Breast epithelium (tissue), 4 donors: ENCODE measurements at regions not wholly inside any gene's neighbourhood (a gene's known extent, or its start where the extent isn't known, plus 50 kb on each side); places are given as distances from the start of the nearest gene placed in this dataset.
A peak's percentile ranks its signal among the peaks of the same experiment; 100 is the strongest.
"Not testable (repeated sequence)": the region's sequence is repeated elsewhere in the genome, so short reads cannot be mapped to it uniquely, and the experiment has no call there.

ENCODE experiments used
- DNase-seq, 2 donors: peaks; one replicate each; pipeline ENCODE4 v3.0.0-alpha.2; 2019; ENCODE audit warnings: low spot score in 2 of 2
- H3K27ac ChIP-seq, 2 donors: fragments of 200-600 bp; sonication (generic) in 1 of 2; one replicate each; pipeline ENCODE4 v1.5.1; 2016 to 2019; ENCODE audit warnings: mild to moderate bottlenecking in 1 of 2
- H3K27me3 ChIP-seq, 2 donors: fragments of 200-600 bp; sonication (generic) in 1 of 2; one replicate each; pipeline versions ENCODE4 v1.5.1 to v1.6.0; 2017 to 2019; ENCODE audit warnings: control low read depth in 1 of 2, mild to moderate bottlenecking in 1 of 2
- H3K36me3 ChIP-seq: fragments of 200-600 bp; one replicate; pipeline ENCODE4 v1.5.1; 2019
- H3K4me1 ChIP-seq, 2 donors: fragments of 200-600 bp; sonication (generic); one replicate each; pipeline ENCODE4 v1.5.1; 2016 to 2019; ENCODE audit warnings: control low read depth in 1 of 2
- H3K4me3 ChIP-seq, 3 donors: fragments of 200-600 bp; sonication (generic); 1 replicate in 2 of 3; 2 replicates in 1 of 3; pipeline ENCODE4 v1.5.1; 2016 to 2019; ENCODE audit warnings: mild to moderate bottlenecking in 3 of 3, moderate library complexity in 2 of 3
- H3K9me3 ChIP-seq, 2 donors: fragments of 200-600 bp; sonication (generic) in 1 of 2; one replicate each; pipeline ENCODE4 v1.5.1; 2016 to 2019; ENCODE audit warnings: control low read depth in 1 of 2
- POLR2A ChIP-seq: fragments of 450-650 bp; IDR thresholded peaks from one replicate; pipeline ENCODE4 v1.6.1; 2016; ENCODE audit warnings: antibody characterized with exemption, mild to moderate bottlenecking, moderate library complexity
- POLR2AphosphoS5 ChIP-seq, 3 donors: sonication (generic); formaldehyde crosslinking; IDR thresholded peaks; one replicate each; pipeline ENCODE4 v1.6.1; 2017; ENCODE audit warnings: antibody characterized with exemption in 3 of 3
- intact Hi-C: fragments of 100-400 bp; cut with DNase I; formaldehyde crosslinking; loops from one replicate; pipeline ENCODE4 v1.15.1; 2023; ENCODE audit warnings: low total_unique reads
- TF ChIP-seq, protein P1 (sequence below), 3 donors: fragments of 450-650 bp; IDR thresholded peaks; one replicate each; pipeline ENCODE4 v1.5.1; 2016 to 2017; ENCODE audit warnings: antibody characterized with exemption in 3 of 3, mild to moderate bottlenecking in 3 of 3, moderate library complexity in 3 of 3

DNA sequence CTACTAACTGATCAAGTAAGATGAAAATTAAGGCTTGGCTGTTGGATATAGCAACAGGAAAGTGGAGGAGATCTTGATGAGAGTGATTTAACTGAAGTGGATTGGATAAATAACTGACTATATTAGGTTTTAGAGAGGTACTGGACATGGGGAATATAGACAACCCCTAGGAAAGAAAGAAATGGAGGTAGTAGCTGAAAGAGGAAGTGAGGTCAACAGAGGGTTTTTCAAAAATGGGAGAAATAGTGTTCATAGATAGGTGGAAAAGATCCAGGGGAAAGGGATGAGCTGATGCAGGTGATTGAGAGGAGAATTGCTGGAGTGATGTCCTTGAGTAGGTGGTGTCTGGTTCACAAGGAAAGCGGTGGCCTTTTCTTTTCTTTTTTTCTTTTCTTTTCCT is 69.9 kb upstream of the PSME4 start:
- intact Hi-C loops: no loop called here
- H3K4me1 ChIP-seq: no peaks in the 10 kb centered on the region
- no peak for TF ChIP-seq POLR2AphosphoS5 (IDR thresholded peaks at IDR 0.05)
- no peak for TF ChIP-seq POLR2A
- TF ChIP-seq, protein P1, sequence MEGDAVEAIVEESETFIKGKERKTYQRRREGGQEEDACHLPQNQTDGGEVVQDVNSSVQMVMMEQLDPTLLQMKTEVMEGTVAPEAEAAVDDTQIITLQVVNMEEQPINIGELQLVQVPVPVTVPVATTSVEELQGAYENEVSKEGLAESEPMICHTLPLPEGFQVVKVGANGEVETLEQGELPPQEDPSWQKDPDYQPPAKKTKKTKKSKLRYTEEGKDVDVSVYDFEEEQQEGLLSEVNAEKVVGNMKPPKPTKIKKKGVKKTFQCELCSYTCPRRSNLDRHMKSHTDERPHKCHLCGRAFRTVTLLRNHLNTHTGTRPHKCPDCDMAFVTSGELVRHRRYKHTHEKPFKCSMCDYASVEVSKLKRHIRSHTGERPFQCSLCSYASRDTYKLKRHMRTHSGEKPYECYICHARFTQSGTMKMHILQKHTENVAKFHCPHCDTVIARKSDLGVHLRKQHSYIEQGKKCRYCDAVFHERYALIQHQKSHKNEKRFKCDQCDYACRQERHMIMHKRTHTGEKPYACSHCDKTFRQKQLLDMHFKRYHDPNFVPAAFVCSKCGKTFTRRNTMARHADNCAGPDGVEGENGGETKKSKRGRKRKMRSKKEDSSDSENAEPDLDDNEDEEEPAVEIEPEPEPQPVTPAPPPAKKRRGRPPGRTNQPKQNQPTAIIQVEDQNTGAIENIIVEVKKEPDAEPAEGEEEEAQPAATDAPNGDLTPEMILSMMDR (IDR thresholded peaks at IDR 0.05): no peak
- no peak overlapping the region for H3K27ac ChIP-seq
- H3K4me3 ChIP-seq: no peak overlapping the region
- H3K36me3 ChIP-seq: no peaks in the 10 kb centered on the region
- no peak for DNase-seq
- H3K9me3 ChIP-seq: no peaks in the 10 kb centered on the region
- H3K27me3 ChIP-seq: no peaks in the 10 kb centered on the region

GRCh38 chr2:54040250-54040649 is 69.5 kb upstream of the PSME4 start:
- H3K9me3 ChIP-seq: no peaks in the 10 kb centered on the region
- intact Hi-C loops: no loop called here
- no peaks in the 10 kb centered on the region for H3K36me3 ChIP-seq
- no peaks in the 10 kb centered on the region for H3K27me3 ChIP-seq
- H3K4me3 ChIP-seq: no peak overlapping the region
- no peaks in the 10 kb centered on the region for H3K4me1 ChIP-seq
- TF ChIP-seq POLR2AphosphoS5 (IDR thresholded peaks at IDR 0.05) (no peak), POLR2A (no peak)
- TF ChIP-seq, protein P1 (IDR thresholded peaks at IDR 0.05): no peak
- DNase-seq: no peak
- H3K27ac ChIP-seq: no peak overlapping the region

DNA sequence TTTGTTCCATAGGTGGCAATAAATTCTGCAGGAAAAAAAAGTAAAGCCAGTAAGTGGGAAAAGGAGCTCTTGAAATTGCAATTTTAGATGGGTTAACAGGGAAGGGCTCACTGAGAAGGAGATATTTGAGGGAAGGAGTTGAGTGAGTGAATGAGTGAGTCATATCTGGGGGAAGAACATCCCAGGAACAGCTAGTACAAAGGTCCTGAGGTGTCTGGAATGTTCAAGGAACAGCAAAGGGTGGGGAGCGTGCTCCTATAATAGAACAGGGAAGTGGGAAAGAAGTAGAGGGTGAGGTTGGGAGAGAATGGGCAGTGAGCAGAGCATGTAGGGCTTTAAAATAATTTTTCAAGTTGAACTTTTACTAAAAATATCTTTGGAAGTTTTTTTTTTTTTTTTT is 68.0 kb upstream of the PSME4 start:
- no peak for DNase-seq
- H3K4me1 ChIP-seq: no peaks in the 10 kb centered on the region
- H3K4me3 ChIP-seq: no peak overlapping the region
- no peak overlapping the region for H3K27ac ChIP-seq
- TF ChIP-seq, protein P1 (IDR thresholded peaks at IDR 0.05): no peak
- no peak for TF ChIP-seq POLR2A
- no peak for TF ChIP-seq POLR2AphosphoS5 (IDR thresholded peaks at IDR 0.05)
- intact Hi-C loops: no loop called here
- H3K36me3 ChIP-seq: no peaks in the 10 kb centered on the region
- H3K27me3 ChIP-seq: no peaks in the 10 kb centered on the region
- no peaks in the 10 kb centered on the region for H3K9me3 ChIP-seq

DNA sequence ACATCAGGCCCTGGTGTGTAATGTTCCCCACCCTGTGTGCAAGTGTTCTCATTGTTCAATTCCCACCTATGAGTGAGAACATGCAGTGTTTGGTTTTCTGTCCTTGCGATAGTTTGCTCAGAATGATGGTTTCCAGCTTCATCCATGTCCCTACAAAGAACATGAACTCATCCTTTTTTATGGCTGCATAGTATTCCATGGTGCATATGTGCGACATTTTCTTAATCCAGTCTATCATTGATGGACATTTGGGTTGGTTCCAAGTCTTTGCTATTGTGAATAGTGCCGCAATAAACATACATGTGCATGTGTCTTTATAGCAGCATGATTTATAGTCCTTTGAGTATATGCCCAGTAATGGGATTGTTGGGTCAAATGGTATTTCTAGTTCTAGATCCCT is 60.5 kb upstream of the PSME4 start:
- intact Hi-C loops, H3K27ac ChIP-seq, H3K4me3 ChIP-seq, H3K4me1 ChIP-seq, H3K9me3 ChIP-seq, H3K27me3 ChIP-seq, H3K36me3 ChIP-seq, DNase-seq: not testable (repeated sequence)

GRCh38 chr2:54030806-54031205 is 60.0 kb upstream of the PSME4 start:
- no peaks in the 10 kb centered on the region for H3K36me3 ChIP-seq
- TF ChIP-seq POLR2AphosphoS5 (IDR thresholded peaks at IDR 0.05) (no peak), POLR2A (no peak)
- TF ChIP-seq, protein P1 (IDR thresholded peaks at IDR 0.05): no peak
- DNase-seq: no peak
- H3K27ac ChIP-seq: peak overlapping the region in 1 of 2 donors; percentile 43
- H3K4me3 ChIP-seq: no peak overlapping the region
- no peaks in the 10 kb centered on the region for H3K9me3 ChIP-seq
- no peaks in the 10 kb centered on the region for H3K4me1 ChIP-seq
- no peaks in the 10 kb centered on the region for H3K27me3 ChIP-seq
- intact Hi-C loops: no loop called here

DNA sequence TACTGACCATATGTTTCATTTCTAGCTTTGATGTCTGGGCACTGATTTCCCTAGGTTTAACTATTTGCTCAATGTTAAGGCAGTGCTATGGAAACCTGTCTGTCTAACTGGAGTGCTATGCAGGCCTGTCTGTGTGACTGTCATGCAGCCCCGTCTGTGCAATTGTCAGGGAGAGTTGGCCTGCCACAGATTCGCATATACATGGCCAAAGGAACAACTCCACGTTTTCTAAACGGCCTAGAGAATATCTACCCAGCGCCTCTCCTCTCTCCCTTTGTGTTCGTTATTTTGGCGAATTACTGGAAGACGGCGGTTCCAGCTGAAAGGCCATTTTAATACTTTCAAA is 59.6 kb upstream of the PSME4 start:
- no peaks in the 10 kb centered on the region for H3K36me3 ChIP-seq
- no peak overlapping the region for H3K4me3 ChIP-seq
- no peak for DNase-seq
- H3K27ac ChIP-seq: peak overlapping the region in 1 of 2 donors; percentile 43
- intact Hi-C loops: no loop called here
- TF ChIP-seq POLR2AphosphoS5 (IDR thresholded peaks at IDR 0.05) (no peak), POLR2A (no peak)
- TF ChIP-seq, protein P1 (IDR thresholded peaks at IDR 0.05): no peak
- no peaks in the 10 kb centered on the region for H3K9me3 ChIP-seq
- no peaks in the 10 kb centered on the region for H3K27me3 ChIP-seq
- no peaks in the 10 kb centered on the region for H3K4me1 ChIP-seq
